NCI-H526 treated with DMSO at 0.1 percent for 48 hours (cell line): ENCODE measurements at regions not wholly inside any gene's neighbourhood (a gene's known extent, or its start where the extent isn't known, plus 50 kb on each side); places are given as distances from the start of the nearest gene placed in this dataset.
"Not testable (repeated sequence)": the region's sequence is repeated elsewhere in the genome, so short reads cannot be mapped to it uniquely, and the experiment has no call there.

Experiments
- DNase-seq: peaks from one replicate; lab custom pipeline; 2025; lab: John Stamatoyannopoulos, UW

- not testable (repeated sequence) for DNase-seq
Observed at GRCh38 chr12:116327992-116328391, 50.5 kb upstream of the MED13L start.

GRCh38 chr12:116331876-116332275, 54.4 kb upstream of the MED13L start:
- DNase-seq = no peak

- DNase-seq = no peak
Observed at GRCh38 chr12:116332705-116333380, 55.4 kb upstream of the MED13L start.

GRCh38 chr12:116333402-116333801, 55.9 kb upstream of the MED13L start:
- DNase-seq = no peak

GRCh38 chr12:116336542-116337065, 59.1 kb upstream of the MED13L start:
- peak; percentile 32 for DNase-seq

GRCh38 chr12:116337312-116337711, 59.8 kb upstream of the MED13L start:
- no peak for DNase-seq

GRCh38 chr12:116338064-116338846, 60.8 kb upstream of the MED13L start:
- DNase-seq = no peak

GRCh38 chr12:116339062-116339461, 61.6 kb upstream of the MED13L start:
- peak; percentile 92 for DNase-seq

GRCh38 chr12:116339800-116340371, 62.4 kb upstream of the MED13L start:
- DNase-seq = no peak

GRCh38 chr12:116343331-116343884, 65.9 kb upstream of the MED13L start:
- peak; percentile 37 for DNase-seq

- DNase-seq = no peak
Observed at GRCh38 chr12:116346222-116346621, 68.7 kb upstream of the MED13L start.

GRCh38 chr12:116346741-116347140, 69.2 kb upstream of the MED13L start:
- DNase-seq = no peak

- DNase-seq = no peak
Observed at GRCh38 chr12:116347265-116347664, 69.8 kb upstream of the MED13L start.

GRCh38 chr12:116352315-116352835, 74.9 kb upstream of the MED13L start:
- no peak for DNase-seq

GRCh38 chr12:116353958-116354357, 76.5 kb upstream of the MED13L start:
- DNase-seq = no peak

- DNase-seq = no peak
Observed at GRCh38 chr12:116354534-116354933, 77.0 kb upstream of the MED13L start.

- no peak for DNase-seq
Observed at GRCh38 chr12:116354950-116355783, 77.7 kb upstream of the MED13L start.

- DNase-seq = peak; percentile 46
Observed at GRCh38 chr12:116358536-116358892, 81.0 kb upstream of the MED13L start.

- DNase-seq = peak; percentile 63
Observed at GRCh38 chr12:116358893-116359761, 81.6 kb upstream of the MED13L start.

GRCh38 chr12:116360579-116361413, 83.3 kb upstream of the MED13L start:
- DNase-seq = no peak
